ENCODE measurements at regions not wholly inside any gene's neighbourhood (a gene's known extent, or its start where the extent isn't known, plus 50 kb on each side); places are given as distances from the start of the nearest gene placed in this dataset.
A peak's percentile ranks its signal among the peaks of the same experiment; 100 is the strongest.

DNA sequence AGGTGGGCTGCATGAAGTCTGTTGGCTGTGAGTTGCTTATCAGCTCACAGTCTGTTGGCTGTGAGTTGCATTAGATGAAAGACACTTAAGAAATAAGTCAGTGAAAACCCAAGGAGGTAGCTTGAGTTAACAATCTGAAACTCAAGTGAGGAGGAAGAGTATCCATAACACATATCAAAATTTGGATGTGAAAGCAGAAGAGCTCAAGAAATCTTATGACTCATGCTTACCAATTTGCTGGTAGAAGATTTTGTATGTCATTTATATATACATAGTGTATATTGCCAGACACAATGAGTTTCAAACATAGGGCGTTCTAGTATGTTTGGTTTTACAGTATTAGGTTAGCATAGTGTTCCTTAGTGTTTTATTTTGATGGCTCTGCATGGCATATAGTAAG, 107.4 kb downstream of the DDIT4L start:
- peak; percentile 25 for DNase-seq

DNA sequence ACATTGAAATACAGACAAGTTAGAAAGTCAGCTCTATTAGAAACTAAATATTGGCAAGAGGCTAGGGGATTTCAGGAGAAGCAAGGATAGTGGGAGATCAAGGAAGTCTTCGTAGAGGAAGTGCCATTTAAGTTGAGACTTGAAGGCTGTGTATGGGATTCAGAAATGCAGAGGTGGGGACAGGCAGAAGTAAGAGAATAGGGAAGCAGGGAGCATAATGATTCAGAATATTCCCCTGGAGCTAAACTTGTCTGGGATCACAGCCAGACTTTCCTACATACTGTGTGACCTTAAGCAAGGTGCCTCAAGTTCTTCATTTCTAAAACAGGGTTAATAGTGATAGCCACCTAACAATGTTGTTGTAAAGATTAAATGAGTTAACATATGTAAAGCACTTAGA, 108.8 kb downstream of the DDIT4L start:
- no peak for DNase-seq

DNA sequence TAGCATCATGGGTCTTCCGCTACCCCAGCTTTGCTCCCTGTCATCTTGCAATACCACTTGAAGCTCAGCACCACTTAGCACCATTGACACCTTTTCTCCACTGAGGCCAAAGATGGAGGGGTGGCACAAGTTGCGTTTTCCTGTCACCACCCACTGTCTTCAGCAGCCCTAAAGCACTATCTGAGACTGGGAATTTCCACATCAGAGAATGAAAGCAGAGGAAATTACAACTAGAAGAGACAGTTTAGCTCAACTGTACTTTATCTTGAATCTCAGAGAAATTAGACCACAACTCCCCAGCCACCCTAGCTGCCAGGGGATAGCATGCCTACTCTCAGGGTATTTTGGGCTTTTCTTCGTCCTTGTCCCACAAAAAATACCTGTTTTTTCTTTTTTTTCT, 111.0 kb downstream of the DDIT4L start:
- peak; percentile 20 for DNase-seq

DNA sequence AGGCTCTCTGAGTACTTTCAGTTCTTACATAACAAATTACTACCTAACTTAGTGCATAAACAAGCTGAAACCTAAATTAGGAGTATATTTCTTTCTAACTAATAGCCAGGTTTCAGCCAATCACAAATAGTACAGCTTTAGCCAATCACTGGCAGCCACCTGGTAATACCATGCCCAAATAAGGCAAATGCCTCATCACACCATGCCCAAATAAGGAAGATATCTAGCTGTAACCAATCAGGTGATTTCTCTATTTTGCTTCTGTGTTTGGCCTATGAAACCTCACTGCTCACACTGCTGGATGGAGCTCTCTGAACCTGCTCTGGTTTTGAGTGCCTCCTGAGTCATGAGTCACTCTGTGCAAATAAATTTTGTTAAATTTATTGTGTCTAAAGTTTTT, 113.5 kb downstream of the DDIT4L start:
- no peak for DNase-seq

DNA sequence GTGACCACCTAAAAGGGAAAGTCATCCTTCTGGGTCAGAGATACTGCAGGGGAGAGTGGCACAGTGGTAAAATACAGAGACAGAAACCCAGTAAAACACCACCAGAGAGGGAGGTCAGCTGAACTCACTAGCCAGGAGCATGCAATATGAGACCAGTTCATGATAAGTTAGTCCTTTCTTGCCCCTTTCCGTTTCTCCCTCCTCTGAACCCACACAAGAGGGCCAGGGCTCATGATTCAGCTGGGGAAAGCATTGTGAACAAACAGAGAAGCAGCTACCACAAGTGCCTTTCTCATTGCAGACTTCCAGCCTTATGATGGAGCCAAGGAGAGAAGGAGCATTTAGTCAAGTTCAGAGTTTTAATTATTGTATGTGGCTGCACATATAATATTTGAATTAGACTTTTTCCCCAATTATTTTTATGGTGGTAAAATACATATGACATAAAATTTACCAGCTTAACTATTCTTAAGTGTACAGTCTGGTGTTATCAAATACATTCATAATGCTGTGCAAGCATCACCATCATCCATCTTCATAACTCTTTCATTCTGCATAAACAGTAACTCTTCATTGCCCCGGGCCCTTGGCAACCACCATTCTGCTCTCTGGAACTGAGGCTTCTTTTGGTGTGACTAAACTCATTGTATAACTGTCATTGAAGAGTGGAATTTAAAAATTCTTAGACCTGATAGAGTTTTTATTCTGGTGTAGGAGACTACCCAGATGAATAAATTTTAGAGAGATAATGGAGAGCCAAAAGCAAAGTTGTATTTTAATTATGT, 114.6 kb downstream of the DDIT4L start:
- no peak for DNase-seq

DNA sequence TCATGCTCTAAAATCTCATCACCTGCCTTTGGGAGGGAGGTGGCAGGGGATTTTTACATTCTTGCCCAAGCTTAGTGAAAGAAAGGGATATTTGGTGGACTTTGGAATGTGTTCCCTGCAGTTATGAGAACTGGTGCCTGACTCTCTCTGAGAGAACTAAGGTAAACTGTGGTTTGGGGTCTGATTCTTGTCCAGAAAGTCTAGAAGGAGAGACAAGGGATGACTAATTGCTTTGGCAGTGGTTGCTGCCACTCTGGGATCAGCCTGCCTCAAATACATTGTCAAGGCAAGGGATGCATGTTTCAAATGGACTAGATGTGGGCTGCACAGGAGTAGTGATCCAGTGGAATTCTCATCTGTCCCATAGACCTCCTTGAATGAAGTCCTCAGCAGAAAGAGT, 115.2 kb downstream of the DDIT4L start:
- no peak for DNase-seq

DNA sequence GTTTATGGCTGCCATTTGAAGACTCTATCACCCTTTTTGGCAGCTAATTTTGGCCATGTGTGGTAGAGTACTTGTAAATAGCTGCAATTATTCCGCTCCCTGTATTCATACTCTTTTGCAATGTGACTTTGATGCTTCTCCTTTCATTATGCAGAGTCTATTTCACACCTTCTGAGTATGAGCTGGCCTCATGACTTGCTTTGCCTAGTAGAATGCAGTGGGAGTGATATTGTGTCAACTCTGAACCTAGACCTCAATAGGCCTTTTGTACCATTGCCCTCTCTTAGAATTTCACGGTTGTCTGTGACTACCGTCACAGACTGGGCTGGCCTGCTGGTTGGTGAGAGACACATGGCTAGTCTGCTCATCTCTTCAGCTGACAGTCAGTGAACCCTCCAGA, 118.8 kb downstream of the DDIT4L start:
- no peak for DNase-seq

DNA sequence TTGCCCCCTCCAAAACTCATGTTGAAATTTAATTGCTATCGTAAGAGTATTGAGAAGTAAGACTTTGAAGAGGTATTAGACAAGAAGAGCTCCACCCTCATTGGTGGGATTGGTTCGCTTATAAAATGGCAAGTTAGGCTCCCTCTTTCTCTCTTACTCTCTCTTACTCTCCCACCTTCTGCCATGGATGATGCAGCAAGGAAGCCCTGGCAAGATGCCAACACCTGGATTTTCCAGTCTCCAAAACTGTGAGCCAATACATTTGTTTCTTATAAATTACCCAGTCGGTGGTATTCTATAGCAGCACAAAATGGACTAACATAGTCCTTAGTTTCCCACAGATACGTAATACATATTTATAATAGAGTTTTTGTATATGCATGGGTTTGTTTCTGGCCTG, 119.4 kb downstream of the DDIT4L start:
- DNase-seq: no peak

DNA sequence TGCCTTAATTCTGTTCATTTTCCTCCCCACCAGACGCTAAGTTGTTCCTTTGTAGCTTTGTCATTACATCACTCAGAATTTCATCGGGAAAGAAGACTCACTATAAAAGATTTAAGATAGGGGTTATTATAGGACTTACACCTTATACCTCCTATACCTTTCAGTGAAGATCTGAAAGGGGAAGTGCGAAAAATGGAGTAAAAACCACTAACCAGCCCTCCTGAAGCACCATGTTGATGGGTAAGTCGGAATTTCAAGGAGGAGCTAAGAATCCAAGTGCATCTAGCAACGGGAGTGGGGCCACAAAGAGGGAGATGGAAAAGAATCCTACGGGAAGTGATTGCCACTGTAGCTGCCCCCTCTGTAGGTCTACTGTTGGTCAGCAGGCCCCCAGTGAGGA, 119.1 kb upstream of the H2AZ1 start:
- no peak for DNase-seq

DNA sequence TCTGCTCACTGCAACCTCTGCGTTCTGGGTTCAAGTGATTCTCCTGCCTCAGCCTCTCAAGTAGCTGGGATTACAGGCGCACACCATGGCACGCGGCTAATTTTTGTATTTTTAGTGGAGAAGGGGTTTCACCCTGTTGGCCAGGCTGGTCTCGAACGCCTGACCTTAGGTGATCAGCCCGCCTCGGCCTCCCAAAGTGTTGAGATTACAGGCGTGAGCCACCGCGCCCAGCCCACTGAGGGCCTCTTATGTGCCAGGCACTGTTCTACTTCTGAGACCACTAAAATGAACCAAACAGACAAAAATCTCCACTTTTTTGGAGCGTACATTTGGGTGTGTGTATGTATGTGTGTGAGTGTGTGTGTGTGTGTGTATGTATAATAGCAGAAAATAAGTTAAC, 117.2 kb upstream of the H2AZ1 start:
- no peak for DNase-seq

DNA sequence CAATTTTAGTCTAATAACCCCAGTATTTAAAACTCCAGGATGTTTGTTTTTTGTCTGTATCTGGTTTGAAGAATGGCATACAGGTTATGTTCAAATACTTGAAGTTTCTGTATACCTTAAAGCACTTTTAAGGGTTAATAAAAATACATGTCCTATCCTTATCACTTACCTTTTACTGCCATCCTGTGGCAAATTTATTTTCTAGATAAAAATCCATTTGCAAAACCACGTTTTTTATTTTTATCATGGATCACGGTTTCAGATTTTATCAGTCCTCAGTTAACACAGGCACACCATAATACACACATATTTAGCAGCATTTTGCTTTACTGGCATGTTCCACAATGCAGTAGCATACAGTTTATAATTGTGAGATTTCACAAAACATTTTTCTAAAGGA, 113.3 kb upstream of the H2AZ1 start:
- DNase-seq: no peak

DNA sequence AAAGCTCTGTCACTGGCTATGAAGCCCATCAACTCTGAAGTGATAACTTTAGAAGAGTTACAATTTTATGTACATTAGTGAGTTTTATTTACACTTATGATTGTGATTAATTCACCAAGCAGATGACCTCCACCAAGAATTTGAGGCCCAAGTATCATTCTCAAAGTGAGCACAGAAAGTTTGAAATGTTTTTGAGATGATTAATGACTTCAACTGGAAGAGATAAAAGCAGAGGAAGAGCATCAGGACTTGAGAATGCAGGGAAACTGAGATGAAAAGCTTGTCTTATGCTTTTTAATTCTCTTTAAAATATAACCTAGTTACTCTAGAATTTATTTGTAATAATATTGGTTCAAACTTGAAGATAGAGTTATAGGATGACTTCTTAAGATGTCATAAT, 112.8 kb upstream of the H2AZ1 start:
- DNase-seq: no peak

DNA sequence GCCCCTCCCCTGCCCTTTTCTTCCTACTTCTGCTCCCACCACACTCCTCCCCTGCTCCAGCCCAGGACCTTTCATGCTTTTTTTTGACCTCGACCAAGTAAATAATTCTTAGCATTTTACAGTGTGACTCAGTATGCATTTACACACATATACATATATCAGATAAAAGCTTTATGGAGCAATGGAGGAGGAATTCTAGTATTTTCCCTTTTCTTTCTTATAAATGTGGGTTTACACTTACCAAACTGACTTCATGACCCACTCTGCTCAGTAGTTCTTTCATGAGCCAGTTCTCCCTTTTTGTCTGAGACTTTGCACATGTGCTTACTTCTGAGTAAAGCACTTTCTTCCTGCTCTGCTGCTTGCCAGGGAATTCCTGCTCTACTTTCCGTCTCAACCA, 111.8 kb upstream of the H2AZ1 start:
- no peak for DNase-seq

DNA sequence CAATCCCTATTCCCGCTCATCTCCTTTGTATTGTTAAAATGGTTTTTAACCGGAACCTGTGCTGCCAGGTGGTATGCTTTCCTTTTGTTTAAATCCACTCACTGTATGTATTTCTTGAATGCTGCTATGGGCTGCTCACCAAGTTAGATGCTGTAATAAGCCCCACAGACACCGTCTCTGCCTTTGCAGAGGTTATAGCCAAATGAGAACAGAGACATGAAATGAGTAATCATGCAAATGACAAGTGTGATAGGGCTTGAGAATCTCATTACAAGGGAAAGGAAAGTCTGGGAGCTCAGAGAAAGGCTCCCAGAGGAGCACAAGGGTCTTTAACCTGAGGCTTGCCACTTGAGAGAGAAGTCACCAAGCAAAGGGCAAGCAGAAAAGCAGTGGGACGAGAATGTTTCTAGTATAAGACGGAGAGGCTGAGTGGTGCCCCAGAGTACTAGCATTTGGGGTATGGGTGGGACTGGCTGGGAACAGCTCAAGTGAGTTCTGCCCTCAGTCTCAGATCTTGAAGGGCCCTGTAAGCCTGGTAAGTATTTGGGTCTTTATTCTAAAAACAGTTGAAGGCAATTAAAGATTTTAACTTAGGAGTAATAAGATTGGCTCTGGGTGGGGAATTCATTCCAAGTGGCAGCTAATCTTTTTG, 110.8 kb upstream of the H2AZ1 start:
- no peak for DNase-seq

DNA sequence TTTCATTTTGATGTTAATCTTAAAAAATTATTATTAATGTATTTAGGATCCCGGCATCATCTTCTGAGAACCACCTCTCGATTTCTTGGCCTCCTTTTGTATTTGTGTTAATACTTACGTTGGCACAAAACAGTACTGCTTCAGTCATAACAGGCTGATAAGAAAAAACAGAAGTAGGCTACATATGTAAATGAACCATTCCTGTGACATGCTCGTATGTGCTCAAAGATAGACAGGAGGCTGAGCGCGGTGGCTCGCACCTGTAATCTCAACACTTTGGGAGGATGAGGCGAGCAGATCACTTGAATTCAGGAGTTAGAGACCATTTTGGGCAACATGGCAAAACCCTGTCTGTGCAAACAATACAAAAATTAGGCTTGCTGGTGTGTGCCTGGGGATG, 109.4 kb upstream of the H2AZ1 start:
- no peak for DNase-seq

DNA sequence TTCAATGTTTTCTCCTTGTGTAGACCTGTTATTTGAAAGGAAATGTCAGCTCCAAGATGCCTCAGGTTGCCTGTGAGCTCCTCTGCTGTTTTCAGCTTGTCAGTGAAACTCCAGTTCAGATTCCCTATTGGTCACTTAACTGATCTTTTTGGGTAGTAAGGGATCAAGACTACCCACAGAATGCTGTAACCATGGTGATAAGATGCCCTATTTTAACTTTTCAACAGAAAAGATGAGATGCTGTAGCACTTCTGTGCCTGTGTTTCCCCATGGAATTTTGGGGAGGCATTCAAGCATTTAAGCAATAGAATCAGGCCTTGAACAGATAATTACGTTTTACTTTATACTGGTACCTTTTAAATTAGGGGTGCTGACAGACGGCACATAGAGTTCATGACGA, 106.6 kb upstream of the H2AZ1 start:
- DNase-seq: no peak

DNA sequence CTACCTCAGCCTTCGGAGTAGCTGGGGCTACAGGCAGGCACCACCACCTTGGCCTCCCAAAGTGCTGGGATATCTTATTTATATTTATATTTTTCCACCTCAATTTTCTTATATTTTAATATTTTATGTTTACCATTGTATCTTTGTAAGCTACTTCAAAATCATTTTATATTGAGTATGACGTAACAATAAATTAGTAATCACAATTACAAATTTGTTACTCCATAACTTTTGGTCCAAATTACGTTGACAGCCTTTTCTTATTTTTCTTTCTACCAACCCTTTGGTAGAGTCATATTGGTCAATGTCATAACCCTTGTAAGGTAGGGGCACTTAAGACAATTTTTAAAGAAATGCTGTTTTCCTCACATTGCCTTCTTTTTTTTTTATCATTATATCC, 104.0 kb upstream of the H2AZ1 start:
- DNase-seq: no peak

DNA sequence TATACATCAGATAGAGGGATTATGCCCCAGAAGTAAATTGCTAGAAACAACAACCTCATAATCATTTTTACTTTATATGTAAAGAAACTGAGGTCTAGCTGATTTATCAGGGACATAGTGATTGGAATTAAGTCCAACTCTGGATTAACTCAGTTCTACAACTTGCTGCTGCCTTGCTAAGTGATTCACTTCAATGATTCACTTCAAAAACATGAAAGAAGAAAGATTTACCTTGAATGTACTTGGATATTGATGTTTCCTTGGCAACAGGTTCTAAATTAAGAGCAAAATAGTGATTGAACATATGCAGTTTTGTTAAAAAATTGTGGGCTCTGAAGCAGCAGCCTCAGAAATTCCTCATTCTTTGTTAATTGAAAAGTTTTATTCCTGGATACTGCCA, 99.8 kb upstream of the H2AZ1 start:
- DNase-seq: no peak

DNA sequence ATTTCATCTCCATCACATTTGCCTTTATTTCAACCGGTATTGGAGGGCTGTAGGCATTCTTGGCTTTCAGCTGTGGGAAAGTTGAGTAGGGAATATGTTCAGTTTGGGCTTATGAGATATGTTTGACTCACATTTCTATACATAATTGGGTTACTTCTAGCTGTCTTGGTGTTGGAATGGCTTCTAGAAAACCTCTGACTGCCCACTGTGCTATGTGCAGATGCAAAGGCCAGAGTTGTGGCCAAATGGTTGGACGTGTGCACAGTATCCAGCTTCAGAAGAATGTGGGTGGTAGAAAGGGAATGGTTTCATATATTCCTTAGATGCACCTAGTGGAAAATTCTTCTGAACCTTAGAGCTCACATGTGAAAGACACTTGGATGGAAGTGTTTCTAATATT, 92.6 kb upstream of the H2AZ1 start:
- no peak for DNase-seq

DNA sequence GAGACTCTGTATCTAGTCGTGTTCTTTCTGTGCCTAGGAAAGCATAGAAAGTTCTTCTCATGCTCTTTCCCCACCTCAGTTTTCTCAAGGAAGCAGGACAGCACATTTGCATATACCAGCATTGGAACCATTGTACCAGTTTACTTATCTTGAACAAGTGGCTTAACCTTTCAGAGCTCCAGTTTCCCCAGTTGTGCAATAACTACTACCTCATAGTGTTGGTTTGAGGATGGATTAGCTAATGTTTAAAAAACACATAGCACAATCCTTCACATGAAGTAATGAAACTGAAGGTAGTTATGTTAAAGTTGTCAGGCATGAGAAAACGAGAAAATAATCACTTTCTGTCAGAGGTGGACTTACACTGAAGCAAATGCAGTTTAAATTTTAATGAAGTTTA, 92.2 kb upstream of the H2AZ1 start:
- no peak for DNase-seq

DNA sequence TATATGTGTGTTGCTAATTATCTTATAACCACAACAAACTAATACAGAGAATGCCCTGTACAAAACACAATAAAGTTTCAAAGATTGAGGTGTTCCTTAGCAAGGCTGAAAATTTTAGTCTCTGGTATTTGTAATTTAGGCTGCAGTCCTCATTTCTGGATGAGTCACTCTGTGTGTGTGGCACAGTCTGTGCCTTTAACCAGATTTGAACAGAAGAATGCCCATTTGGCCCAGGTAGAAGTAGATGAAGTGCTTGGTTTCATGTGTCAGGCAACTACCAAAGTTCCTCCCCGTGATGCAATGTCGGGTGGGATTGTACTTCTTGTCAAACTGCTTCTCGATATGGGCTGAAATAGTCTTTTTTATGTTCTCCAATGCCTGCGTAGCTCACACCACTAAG, 91.6 kb upstream of the H2AZ1 start:
- no peak for DNase-seq

DNA sequence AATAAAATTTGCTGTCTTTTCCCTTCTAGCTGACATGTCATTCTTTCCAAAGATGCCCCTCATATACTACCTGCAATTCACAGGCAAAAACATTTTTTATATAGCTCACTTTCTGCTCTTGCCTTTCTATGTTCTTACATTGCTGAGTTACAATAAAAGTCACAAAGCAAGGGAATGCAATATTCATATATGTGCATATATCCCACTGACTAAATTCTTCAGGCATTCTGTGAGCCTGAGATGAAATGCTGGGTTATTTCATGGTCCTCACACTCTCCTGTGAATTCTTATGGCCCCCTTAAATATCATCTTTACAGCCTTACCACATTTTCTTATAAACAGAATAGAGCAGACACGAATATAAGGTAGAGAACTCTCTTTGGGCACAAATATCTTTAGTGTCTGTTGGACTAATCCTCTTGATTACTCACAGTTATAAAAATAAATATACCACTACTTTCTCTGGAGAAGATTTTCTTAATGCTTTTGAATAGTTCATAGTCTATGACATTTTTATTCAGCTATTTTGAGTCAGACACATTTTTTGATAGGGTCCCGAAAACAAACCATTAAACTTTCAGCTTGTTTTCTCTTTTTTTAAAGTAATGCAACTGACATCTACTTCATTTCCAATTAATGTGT, 84.1 kb upstream of the H2AZ1 start:
- no peak for DNase-seq

DNA sequence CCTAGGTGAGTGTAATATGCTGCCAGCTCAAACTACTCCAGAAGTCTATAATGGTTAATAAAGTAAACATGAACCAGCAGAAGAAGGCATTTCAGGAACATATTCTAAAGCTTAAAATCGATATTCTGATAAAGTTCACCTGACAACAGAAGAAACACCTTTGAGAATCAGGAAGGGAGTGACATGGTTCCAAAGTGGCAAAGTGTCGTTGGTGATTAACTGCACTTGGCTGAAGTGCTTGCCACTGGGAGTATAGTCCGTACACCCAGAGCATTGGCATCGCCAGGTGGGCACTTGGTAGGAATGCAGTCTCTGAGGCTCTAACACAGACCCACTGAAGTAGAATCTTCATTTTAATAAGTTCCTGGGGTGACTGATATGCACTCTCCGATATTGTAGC, 76.0 kb upstream of the H2AZ1 start:
- no peak for DNase-seq

DNA sequence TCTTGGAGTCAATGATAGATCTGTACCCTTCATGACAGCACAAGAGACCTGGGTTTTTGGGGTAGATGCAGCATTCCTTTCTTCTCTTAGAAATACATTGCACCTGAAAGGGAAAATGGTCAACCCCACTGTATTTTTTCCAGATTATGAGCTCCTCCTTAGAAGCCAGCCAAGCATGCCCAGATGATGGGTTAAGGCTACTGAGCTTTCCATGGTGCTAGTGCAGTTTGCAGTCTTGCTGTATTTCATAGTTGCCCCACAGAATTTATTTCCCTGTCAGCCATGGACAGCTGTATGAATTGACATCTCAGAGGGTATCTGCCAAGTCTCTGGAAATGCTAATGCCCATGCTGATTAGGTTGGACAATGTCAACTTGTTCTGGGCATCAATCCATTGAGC, 73.7 kb upstream of the H2AZ1 start:
- DNase-seq: no peak

DNA sequence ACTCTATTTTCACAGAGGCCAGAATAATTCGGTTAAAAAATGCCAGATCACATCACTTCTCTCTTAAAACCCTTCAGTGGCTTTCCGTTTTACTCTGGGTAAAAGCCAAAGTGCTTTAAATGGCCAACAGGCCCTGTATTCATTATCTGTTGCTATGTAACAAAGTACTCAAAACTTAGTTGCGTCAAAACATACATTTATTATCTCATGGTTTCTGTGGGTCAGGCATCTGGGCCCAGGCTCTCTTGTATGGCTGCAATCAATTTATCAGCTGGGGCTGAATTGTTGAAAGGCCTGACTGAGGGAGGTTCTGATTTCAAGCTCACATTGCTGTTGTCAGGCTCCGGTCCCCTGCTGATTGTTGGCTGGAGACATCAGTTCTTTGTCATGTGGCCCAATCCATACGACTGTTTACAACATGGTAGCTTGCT, 72.7 kb upstream of the H2AZ1 start:
- DNase-seq: no peak
